ENCODE measurements at regions not wholly inside any gene's neighbourhood (a gene's known extent, or its start where the extent isn't known, plus 50 kb on each side); places are given as distances from the start of the nearest gene placed in this dataset.

GRCh38 chr5:117681431-117682254 is 1107.0 kb upstream of the SEMA6A start:
- H3K79me2 ChIP-seq (ENCODE audit: control insufficient read depth, insufficient read depth, low read length): no peaks in the 10 kb centered on the region
- FAIRE-seq (no peak), DNase-seq (ENCODE audit: low read depth, low spot score) (no peak)
- H3K36me3 ChIP-seq (ENCODE audit: control insufficient read depth in 2 of 2, extremely low read depth in 1 of 2, insufficient read depth in 2 of 2, low read length in 2 of 2): no peaks in the 10 kb centered on the region
- dilution Hi-C loops (cut with MboI; ENCODE audit: extremely low pct_ligation_motif_present, low sequenced_read_pairs): no loop called here
- no peaks in the 10 kb centered on the region for H3K27me3 ChIP-seq (ENCODE audit: control insufficient read depth, extremely low read depth, insufficient read depth, low read length)
- no peaks in the 10 kb centered on the region for H3K9me3 ChIP-seq (ENCODE audit: control insufficient read depth, low read depth, low read length)
- H3K4me2 ChIP-seq (ENCODE audit: control insufficient read depth, extremely low read depth, insufficient read depth, low read depth, low read length): no peak overlapping the region
- no peak overlapping the region for H2AFZ ChIP-seq (ENCODE audit: control insufficient read depth, low read length)
- TF ChIP-seq CTCF (optimal IDR thresholded peaks at IDR 0.05 in 1 of 3, IDR thresholded peaks at IDR 0.05 in 1 of 3, conservative IDR thresholded peaks at IDR 0.05 in 1 of 3; ENCODE audit: extremely low read depth in 1 of 3, insufficient read depth in 2 of 3, low read length in 3 of 3) (no peak), EZH2 (IDR thresholded peaks at IDR 0.05; ENCODE audit: low read length) (no peak)
- H3K4me3 ChIP-seq (ENCODE audit: control insufficient read depth in 2 of 3, extremely low read depth in 1 of 3, insufficient read depth in 2 of 3, low read depth in 1 of 3, low read length in 3 of 3): no peak overlapping the region
- H3K9me1 ChIP-seq (ENCODE audit: control insufficient read depth, extremely low read depth, insufficient read depth, low read length): no peaks in the 10 kb centered on the region
- H3K27ac ChIP-seq (ENCODE audit: control insufficient read depth, insufficient read depth, low read length): no peak overlapping the region
- no peaks in the 10 kb centered on the region for H3K4me1 ChIP-seq (ENCODE audit: control insufficient read depth, extremely low read depth, insufficient read depth, low read length)
- H3K9ac ChIP-seq (ENCODE audit: control insufficient read depth, extremely low read depth, insufficient read depth, low read length): no peak overlapping the region
- H4K20me1 ChIP-seq (ENCODE audit: control insufficient read depth, extremely low read depth, insufficient read depth, low read length): no peaks in the 10 kb centered on the region

- Histone ChIP-seq H3K79me2 (ENCODE audit: control insufficient read depth, insufficient read depth, low read length) (no peaks in the 10 kb centered on the region), H3K9me3 (ENCODE audit: control insufficient read depth, low read depth, low read length) (no peaks in the 10 kb centered on the region), H3K27me3 (ENCODE audit: control insufficient read depth, extremely low read depth, insufficient read depth, low read length) (no peaks in the 10 kb centered on the region), H3K9me1 (ENCODE audit: control insufficient read depth, extremely low read depth, insufficient read depth, low read length) (no peaks in the 10 kb centered on the region), H4K20me1 (ENCODE audit: control insufficient read depth, extremely low read depth, insufficient read depth, low read length) (no peaks in the 10 kb centered on the region), H3K27ac (ENCODE audit: control insufficient read depth, insufficient read depth, low read length) (no peak overlapping the region), H3K36me3 (ENCODE audit: control insufficient read depth in 2 of 2, extremely low read depth in 1 of 2, insufficient read depth in 2 of 2, low read length in 2 of 2) (no peaks in the 10 kb centered on the region), H2AFZ (ENCODE audit: control insufficient read depth, low read length) (no peak overlapping the region), H3K4me3 (ENCODE audit: control insufficient read depth in 2 of 3, extremely low read depth in 1 of 3, insufficient read depth in 2 of 3, low read depth in 1 of 3, low read length in 3 of 3) (no peak overlapping the region), H3K4me2 (ENCODE audit: control insufficient read depth, extremely low read depth, insufficient read depth, low read depth, low read length) (no peak overlapping the region), H3K9ac (ENCODE audit: control insufficient read depth, extremely low read depth, insufficient read depth, low read length) (no peak overlapping the region), H3K4me1 (ENCODE audit: control insufficient read depth, extremely low read depth, insufficient read depth, low read length) (no peaks in the 10 kb centered on the region)
- TF ChIP-seq CTCF (optimal IDR thresholded peaks at IDR 0.05 in 1 of 3, IDR thresholded peaks at IDR 0.05 in 1 of 3, conservative IDR thresholded peaks at IDR 0.05 in 1 of 3; ENCODE audit: extremely low read depth in 1 of 3, insufficient read depth in 2 of 3, low read length in 3 of 3) (no peak), EZH2 (IDR thresholded peaks at IDR 0.05; ENCODE audit: low read length) (no peak)
- no peak for DNase-seq (ENCODE audit: low read depth, low spot score)
- dilution Hi-C loops (cut with MboI; ENCODE audit: extremely low pct_ligation_motif_present, low sequenced_read_pairs): no loop called here
- no peak for FAIRE-seq
Observed at GRCh38 chr5:117680426-117680825, 1105.8 kb upstream of the SEMA6A start.

All from keratinocyte (primary cell).